ENCODE measurements at regions not wholly inside any gene's neighbourhood (a gene's known extent, or its start where the extent isn't known, plus 50 kb on each side); places are given as distances from the start of the nearest gene placed in this dataset.

- DNase-seq = no peak
Measured at GRCh38 chr6:26295691-26296555, 69.1 kb upstream of the BTN3A2 start.

- DNase-seq = no peak
Measured at GRCh38 chr6:26296556-26296856, 68.5 kb upstream of the BTN3A2 start.

GRCh38 chr6:26296857-26297648 lies 67.9 kb upstream of the BTN3A2 start:
- no peak for DNase-seq

GRCh38 chr6:26299286-26300042 lies 65.5 kb upstream of the BTN3A2 start:
- DNase-seq = no peak

- no peak for DNase-seq
Measured at GRCh38 chr6:26300043-26300331, 65.0 kb upstream of the BTN3A2 start.

- no peak for DNase-seq
Measured at GRCh38 chr6:26300359-26300758, 64.6 kb upstream of the BTN3A2 start.

- DNase-seq = no peak
Measured at GRCh38 chr6:26300828-26301227, 64.2 kb upstream of the BTN3A2 start.

- no peak for DNase-seq
Measured at GRCh38 chr6:26301638-26302037, 63.4 kb upstream of the BTN3A2 start.

GRCh38 chr6:26302941-26303559 lies 61.9 kb upstream of the BTN3A2 start:
- no peak for DNase-seq

GRCh38 chr6:26304213-26304796 lies 60.7 kb upstream of the BTN3A2 start:
- no peak for DNase-seq

GRCh38 chr6:26304797-26305640 lies 60.0 kb upstream of the BTN3A2 start:
- peak; percentile 19 to 79 for DNase-seq

- peak in 1 of 2 experiments; percentile 27 for DNase-seq
Measured at GRCh38 chr6:26305641-26305969, 59.4 kb upstream of the BTN3A2 start.

- DNase-seq = no peak
Measured at GRCh38 chr6:26306232-26306631, 58.8 kb upstream of the BTN3A2 start.

- no peak for DNase-seq
Measured at GRCh38 chr6:26307850-26308249, 57.1 kb upstream of the BTN3A2 start.

- DNase-seq = no peak
Measured at GRCh38 chr6:26309731-26310142, 55.3 kb upstream of the BTN3A2 start.

- DNase-seq = peak; percentile 51 to 58
Measured at GRCh38 chr6:26311012-26311384, 54.0 kb upstream of the BTN3A2 start.

GRCh38 chr6:26311385-26312095 lies 53.5 kb upstream of the BTN3A2 start:
- peak; percentile 75 to 87 for DNase-seq

GRCh38 chr6:26312096-26312463 lies 52.9 kb upstream of the BTN3A2 start:
- peak in 1 of 2 experiments; percentile 51 for DNase-seq

GRCh38 chr6:26312501-26313397 lies 52.2 kb upstream of the BTN3A2 start:
- DNase-seq = peak; percentile 84 to 91
